GM12875 (cell line): ENCODE measurements at regions not wholly inside any gene's neighbourhood (a gene's known extent, or its start where the extent isn't known, plus 50 kb on each side); places are given as distances from the start of the nearest gene placed in this dataset.

ENCODE experiments used
- H3K4me3 ChIP-seq: one replicate; pipeline ENCODE4 v1.5.1; 2011; ENCODE audit warnings: low read depth, low read length, control low read depth
- CTCF ChIP-seq: IDR thresholded peaks from 2 replicates; pipeline ENCODE4 v1.5.1; 2011; ENCODE audit warnings: low read depth, mild to moderate bottlenecking, control low read depth, inconsistent platforms, low read length, moderate library complexity, borderline replicate concordance; ENCODE audit not compliant: insufficient read depth

GRCh38 chr4:106681381-106681921 is 312.9 kb upstream of the GIMD1 start:
- TF ChIP-seq CTCF: no peak
- no peak overlapping the region for H3K4me3 ChIP-seq

- H3K4me3 ChIP-seq: no peak overlapping the region
- no peak for TF ChIP-seq CTCF
Measured at GRCh38 chr4:106679063-106679462, 310.5 kb upstream of the GIMD1 start.

GRCh38 chr4:106677213-106677612 is 308.6 kb upstream of the GIMD1 start:
- TF ChIP-seq CTCF: no peak
- no peak overlapping the region for H3K4me3 ChIP-seq

- no peak overlapping the region for H3K4me3 ChIP-seq
- no peak for TF ChIP-seq CTCF
Measured at GRCh38 chr4:106676173-106676921, 307.8 kb upstream of the GIMD1 start.

- no peak overlapping the region for H3K4me3 ChIP-seq
- no peak for TF ChIP-seq CTCF
Measured at GRCh38 chr4:106671716-106672115, 303.1 kb upstream of the GIMD1 start.

GRCh38 chr4:106670976-106671375 is 302.4 kb upstream of the GIMD1 start:
- no peak for TF ChIP-seq CTCF
- no peak overlapping the region for H3K4me3 ChIP-seq

- TF ChIP-seq CTCF: no peak
- H3K4me3 ChIP-seq: no peak overlapping the region
Measured at GRCh38 chr4:106659371-106659770, 290.8 kb upstream of the GIMD1 start.
